ENCODE measurements at regions not wholly inside any gene's neighbourhood (a gene's known extent, or its start where the extent isn't known, plus 50 kb on each side); places are given as distances from the start of the nearest gene placed in this dataset.

DNA sequence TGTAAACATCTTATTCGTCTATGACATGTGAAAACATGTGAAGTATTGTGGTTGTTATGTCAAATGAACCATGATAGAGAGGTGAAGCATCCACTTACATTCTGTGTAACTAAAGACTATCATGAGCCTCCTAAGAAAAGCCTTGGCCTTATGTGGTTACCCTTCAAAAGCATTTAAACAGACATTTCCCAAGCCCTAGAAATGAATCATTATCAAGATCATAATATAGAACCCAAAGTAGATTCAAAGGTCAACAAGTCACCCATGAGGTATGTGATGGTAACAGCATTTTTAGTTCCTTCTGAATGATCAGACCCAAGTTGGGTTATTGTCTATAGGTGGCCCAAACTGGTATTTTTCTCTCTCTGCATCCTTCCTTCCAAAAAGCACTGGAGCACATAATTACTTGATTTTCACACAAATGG lies 408.0 kb downstream of the TBL1XR1 start (continued):
- no peak for TF ChIP-seq ZNF212 (CRISPR knock-in tag; IDR thresholded peaks at IDR 0.05)

DNA sequence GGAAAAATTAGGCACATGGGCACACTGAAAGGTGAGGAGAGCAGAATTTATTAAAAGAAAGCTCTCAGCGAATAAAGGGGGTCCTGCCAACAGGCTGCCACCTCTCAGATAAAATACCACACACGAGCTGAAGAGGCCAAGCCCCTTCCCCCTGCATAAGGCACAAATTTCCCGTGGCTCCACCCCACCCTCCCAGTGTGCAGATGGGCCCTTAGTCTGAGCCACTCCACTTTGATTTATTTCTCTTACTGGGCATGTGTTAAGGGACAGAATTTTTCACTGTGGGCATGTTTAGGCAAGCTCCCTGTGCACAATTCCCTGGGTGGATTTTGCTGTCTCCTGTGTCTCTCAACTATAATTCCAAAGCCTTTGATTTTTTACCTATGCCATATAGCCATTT lies 409.8 kb downstream of the TBL1XR1 start:
- Histone ChIP-seq H3K9ac (ENCODE audit: insufficient read depth in 1 of 2, low read depth in 2 of 2, low read length in 2 of 2) (no peak overlapping the region), H4K20me1 (replicated peaks; ENCODE audit: control insufficient read depth, insufficient read depth, low read length) (no peaks in the 10 kb centered on the region), H3K36me3 (ENCODE audit: control insufficient read depth, insufficient read depth, low read length) (no peaks in the 10 kb centered on the region), H3K27me3 (ENCODE audit: control insufficient read depth in 2 of 2, insufficient read depth in 2 of 2, low read length in 2 of 2) (peaks cover 0 to 2% of the 10 kb centered on the region in 2 experiments; a peak in 1 of 5 replicates), H3K4me2 (ENCODE audit: insufficient read depth, low read length) (no peak overlapping the region), H3K9me1 (ENCODE audit: control insufficient read depth, insufficient read depth, low read length) (no peaks in the 10 kb centered on the region), H3K9me3 (replicated peaks; ENCODE audit: control insufficient read depth, insufficient read depth, low read depth, low read length) (no peaks in the 10 kb centered on the region), H3K4me3 (no peak overlapping the region), H2AFZ (ENCODE audit: low read depth, low read length) (no peak overlapping the region), H3K27ac (ENCODE audit: extremely low read depth, low read depth, low read length) (no peak overlapping the region), H3K4me1 (replicated peaks in 1 of 2; ENCODE audit: control insufficient read depth in 2 of 2, insufficient read depth in 2 of 2, low read length in 2 of 2) (no peaks in the 10 kb centered on the region), H3K79me2 (ENCODE audit: control insufficient read depth, insufficient read depth, low read length) (no peaks in the 10 kb centered on the region)
- ChIA-PET POLR2A (no interaction called here), CTCF (ENCODE audit: low intra/inter-chr PET ratio) (no interaction called here)
- no peak for ATAC-seq
- in situ Hi-C loops (cut with MboI) (no loop called here), intact Hi-C loops (cut with micrococcal nuclease) (no loop called here)
- 0% methylated on average over 3 of the region's 3 CpGs for WGBS (ENCODE audit: insufficient coverage, low coverage, missing lambda C conversion rate)
- no peak for FAIRE-seq
- no peak for DNase-seq (ENCODE audit: extremely low read depth in 1 of 4, low spot score in 3 of 4)
- no TSS peak for BruUV-seq (replicated peaks)
- no peak for TF ChIP-seq POLR3A (IDR thresholded peaks at IDR 0.05; ENCODE audit: borderline replicate concordance, extremely low read depth, insufficient read depth, insufficient read length)
- TF ChIP-seq, protein P1, sequence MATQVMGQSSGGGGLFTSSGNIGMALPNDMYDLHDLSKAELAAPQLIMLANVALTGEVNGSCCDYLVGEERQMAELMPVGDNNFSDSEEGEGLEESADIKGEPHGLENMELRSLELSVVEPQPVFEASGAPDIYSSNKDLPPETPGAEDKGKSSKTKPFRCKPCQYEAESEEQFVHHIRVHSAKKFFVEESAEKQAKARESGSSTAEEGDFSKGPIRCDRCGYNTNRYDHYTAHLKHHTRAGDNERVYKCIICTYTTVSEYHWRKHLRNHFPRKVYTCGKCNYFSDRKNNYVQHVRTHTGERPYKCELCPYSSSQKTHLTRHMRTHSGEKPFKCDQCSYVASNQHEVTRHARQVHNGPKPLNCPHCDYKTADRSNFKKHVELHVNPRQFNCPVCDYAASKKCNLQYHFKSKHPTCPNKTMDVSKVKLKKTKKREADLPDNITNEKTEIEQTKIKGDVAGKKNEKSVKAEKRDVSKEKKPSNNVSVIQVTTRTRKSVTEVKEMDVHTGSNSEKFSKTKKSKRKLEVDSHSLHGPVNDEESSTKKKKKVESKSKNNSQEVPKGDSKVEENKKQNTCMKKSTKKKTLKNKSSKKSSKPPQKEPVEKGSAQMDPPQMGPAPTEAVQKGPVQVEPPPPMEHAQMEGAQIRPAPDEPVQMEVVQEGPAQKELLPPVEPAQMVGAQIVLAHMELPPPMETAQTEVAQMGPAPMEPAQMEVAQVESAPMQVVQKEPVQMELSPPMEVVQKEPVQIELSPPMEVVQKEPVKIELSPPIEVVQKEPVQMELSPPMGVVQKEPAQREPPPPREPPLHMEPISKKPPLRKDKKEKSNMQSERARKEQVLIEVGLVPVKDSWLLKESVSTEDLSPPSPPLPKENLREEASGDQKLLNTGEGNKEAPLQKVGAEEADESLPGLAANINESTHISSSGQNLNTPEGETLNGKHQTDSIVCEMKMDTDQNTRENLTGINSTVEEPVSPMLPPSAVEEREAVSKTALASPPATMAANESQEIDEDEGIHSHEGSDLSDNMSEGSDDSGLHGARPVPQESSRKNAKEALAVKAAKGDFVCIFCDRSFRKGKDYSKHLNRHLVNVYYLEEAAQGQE (IDR thresholded peaks at IDR 0.05; ENCODE audit: borderline replicate concordance) = no peak
- TF ChIP-seq, protein P1 (CRISPR knock-in tag; IDR thresholded peaks at IDR 0.05; ENCODE audit: low read depth) = no peak
- no peak for TF ChIP-seq PPARD (CRISPR knock-in tag; IDR thresholded peaks at IDR 0.05)
- TF ChIP-seq LCOR (CRISPR knock-in tag; IDR thresholded peaks at IDR 0.05) = no peak
- TF ChIP-seq KAT8 (IDR thresholded peaks at IDR 0.05; ENCODE audit: low read depth) = no peak
- TF ChIP-seq CBX8 (IDR thresholded peaks at IDR 0.05; ENCODE audit: borderline replicate concordance, extremely low read depth, low read depth, low read length, poor library complexity, severe bottlenecking) = no peak
- no peak for TF ChIP-seq MYNN (IDR thresholded peaks at IDR 0.05)
- TF ChIP-seq MYNN (CRISPR knock-in tag; IDR thresholded peaks at IDR 0.05) = no peak
- TF ChIP-seq SPI1 (IDR thresholded peaks at IDR 0.05; ENCODE audit: borderline replicate concordance, low read depth, low read length) = no peak
- TF ChIP-seq, protein P2, sequence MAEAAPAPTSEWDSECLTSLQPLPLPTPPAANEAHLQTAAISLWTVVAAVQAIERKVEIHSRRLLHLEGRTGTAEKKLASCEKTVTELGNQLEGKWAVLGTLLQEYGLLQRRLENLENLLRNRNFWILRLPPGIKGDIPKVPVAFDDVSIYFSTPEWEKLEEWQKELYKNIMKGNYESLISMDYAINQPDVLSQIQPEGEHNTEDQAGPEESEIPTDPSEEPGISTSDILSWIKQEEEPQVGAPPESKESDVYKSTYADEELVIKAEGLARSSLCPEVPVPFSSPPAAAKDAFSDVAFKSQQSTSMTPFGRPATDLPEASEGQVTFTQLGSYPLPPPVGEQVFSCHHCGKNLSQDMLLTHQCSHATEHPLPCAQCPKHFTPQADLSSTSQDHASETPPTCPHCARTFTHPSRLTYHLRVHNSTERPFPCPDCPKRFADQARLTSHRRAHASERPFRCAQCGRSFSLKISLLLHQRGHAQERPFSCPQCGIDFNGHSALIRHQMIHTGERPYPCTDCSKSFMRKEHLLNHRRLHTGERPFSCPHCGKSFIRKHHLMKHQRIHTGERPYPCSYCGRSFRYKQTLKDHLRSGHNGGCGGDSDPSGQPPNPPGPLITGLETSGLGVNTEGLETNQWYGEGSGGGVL (CRISPR knock-in tag; IDR thresholded peaks at IDR 0.05) = no peak

Data from K562 (cell line).